Stomach (tissue), 8 donors: ENCODE measurements at regions not wholly inside any gene's neighbourhood (a gene's known extent, or its start where the extent isn't known, plus 50 kb on each side); places are given as distances from the start of the nearest gene placed in this dataset.

Experiments
- DNase-seq, 2 donors: peaks; one replicate each; pipeline versions ENCODE4 v3.0.0 to v3.0.0-alpha.2; 2013 to 2019
- H3K27ac ChIP-seq, 5 donors: fragments of 200-600 bp in 4 of 5; sonication (generic) in 4 of 5; one replicate each; pipeline ENCODE4 v1.5.1; 2013 to 2019; ENCODE audit warnings: mild to moderate bottlenecking in 1 of 5, moderate library complexity in 1 of 5
- H3K27me3 ChIP-seq, 3 donors: fragments of 200-600 bp; sonication (generic); one replicate each; pipeline ENCODE4 v1.5.1; 2017 to 2019; ENCODE audit warnings: mixed run types in 1 of 3
- H3K36me3 ChIP-seq, 4 donors: fragments of 200-600 bp; sonication (generic); 1 replicate in 3 of 4; 2 replicates in 1 of 4; pipeline ENCODE4 v1.5.1; 2016 to 2019
- H3K4me1 ChIP-seq, 4 donors: fragments of 200-600 bp; sonication (generic); one replicate each; pipeline ENCODE4 v1.5.1; 2016 to 2019
- H3K4me3 ChIP-seq, 4 donors: fragments of 200-600 bp; sonication (generic) in 3 of 4; one replicate each; pipeline ENCODE4 v1.5.1; 2016 to 2019; ENCODE audit warnings: mild to moderate bottlenecking in 1 of 4
- H3K9me3 ChIP-seq, 4 donors: fragments of 200-600 bp; sonication (generic); one replicate each; pipeline ENCODE4 v1.5.1; 2016 to 2019
- EP300 ChIP-seq: sonication (generic); formaldehyde crosslinking; IDR thresholded peaks from one replicate; pipeline ENCODE4 v1.6.1; 2017; ENCODE audit warnings: antibody characterized with exemption
- POLR2A ChIP-seq, 4 donors: fragments of 450-650 bp; IDR thresholded peaks; one replicate each; pipeline ENCODE4 v1.6.1; 2016; ENCODE audit warnings: antibody characterized with exemption in 4 of 4, control low read depth in 2 of 4, mild to moderate bottlenecking in 1 of 4, moderate library complexity in 1 of 4
- POLR2AphosphoS5 ChIP-seq, 3 donors: sonication (generic); formaldehyde crosslinking; IDR thresholded peaks; one replicate each; pipeline ENCODE4 v1.6.1; 2016; ENCODE audit warnings: antibody characterized with exemption in 3 of 3
- whole genome bisulfite sequencing, 5 donors: extraction: QIAGEN DNeasy Blood & Tissue Kit in 3 of 5; methylation state at CpG; one replicate each; pipeline versions ENCODE4 v1.1.5 to v1.1.7; 2013 to 2018; 5-methylcytosine and 5-hydroxymethylcytosine counted together
- intact Hi-C: fragments of 100-400 bp; cut with DNase I; formaldehyde crosslinking; loops from one replicate; pipeline ENCODE4 v1.15.1; 2023; ENCODE audit warnings: low total_unique reads
- TF ChIP-seq, protein P1 (sequence below), 7 experiments: fragments of 450-650 bp in 4 of 7; fragments of 200-600 bp in 3 of 7; sonication (generic) in 3 of 7; IDR thresholded peaks; one replicate each; pipeline ENCODE4 v1.5.1; 2016 to 2019; ENCODE audit warnings: antibody characterized with exemption in 7 of 7, control low read depth in 2 of 7, mild to moderate bottlenecking in 1 of 7
- donor health status: healthy with polysubstance abuse.
- donor health status: Bipolar disorder and iron deficiency.
- donor health status: healthy.

DNA sequence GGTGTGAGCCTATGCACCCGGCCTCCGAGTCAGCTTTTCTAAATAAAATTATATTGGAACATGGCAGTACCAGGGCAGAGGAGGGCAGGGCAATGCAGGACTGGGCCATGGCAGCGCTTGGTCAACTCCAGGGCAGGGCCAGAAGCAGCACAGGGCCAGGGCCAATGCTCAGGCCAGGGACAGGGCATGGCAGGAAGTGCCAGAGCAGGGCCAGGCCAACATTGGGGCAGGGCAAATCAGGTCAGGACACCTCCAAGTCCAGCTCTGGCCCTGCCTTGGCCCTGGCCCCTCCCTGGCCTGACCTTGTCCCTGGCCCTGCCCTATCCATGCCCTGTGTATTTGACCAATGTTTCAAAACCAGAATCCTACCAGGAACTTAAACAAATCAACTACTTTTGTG, 156.1 kb downstream of the LIPI start:
- H3K36me3 ChIP-seq: no peaks in the 10 kb centered on the region
- H3K4me3 ChIP-seq: no peak overlapping the region
- H3K27me3 ChIP-seq: no peaks in the 10 kb centered on the region
- peaks cover 0 to 6% (median 0%) of the 10 kb centered on the region in 4 donors for H3K9me3 ChIP-seq
- TF ChIP-seq, protein P1, sequence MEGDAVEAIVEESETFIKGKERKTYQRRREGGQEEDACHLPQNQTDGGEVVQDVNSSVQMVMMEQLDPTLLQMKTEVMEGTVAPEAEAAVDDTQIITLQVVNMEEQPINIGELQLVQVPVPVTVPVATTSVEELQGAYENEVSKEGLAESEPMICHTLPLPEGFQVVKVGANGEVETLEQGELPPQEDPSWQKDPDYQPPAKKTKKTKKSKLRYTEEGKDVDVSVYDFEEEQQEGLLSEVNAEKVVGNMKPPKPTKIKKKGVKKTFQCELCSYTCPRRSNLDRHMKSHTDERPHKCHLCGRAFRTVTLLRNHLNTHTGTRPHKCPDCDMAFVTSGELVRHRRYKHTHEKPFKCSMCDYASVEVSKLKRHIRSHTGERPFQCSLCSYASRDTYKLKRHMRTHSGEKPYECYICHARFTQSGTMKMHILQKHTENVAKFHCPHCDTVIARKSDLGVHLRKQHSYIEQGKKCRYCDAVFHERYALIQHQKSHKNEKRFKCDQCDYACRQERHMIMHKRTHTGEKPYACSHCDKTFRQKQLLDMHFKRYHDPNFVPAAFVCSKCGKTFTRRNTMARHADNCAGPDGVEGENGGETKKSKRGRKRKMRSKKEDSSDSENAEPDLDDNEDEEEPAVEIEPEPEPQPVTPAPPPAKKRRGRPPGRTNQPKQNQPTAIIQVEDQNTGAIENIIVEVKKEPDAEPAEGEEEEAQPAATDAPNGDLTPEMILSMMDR (IDR thresholded peaks at IDR 0.05): no peak
- no peak for TF ChIP-seq POLR2AphosphoS5 (IDR thresholded peaks at IDR 0.05)
- no peak for TF ChIP-seq EP300
- no peak for TF ChIP-seq POLR2A (IDR thresholded peaks at IDR 0.05)
- no peak overlapping the region for H3K27ac ChIP-seq
- no peaks in the 10 kb centered on the region for H3K4me1 ChIP-seq
- no peak for DNase-seq
- 94 to 99% (median 98%) methylated on average over 3 of the region's 3 CpGs for WGBS, 5 donors
- intact Hi-C loops: no loop called here

DNA sequence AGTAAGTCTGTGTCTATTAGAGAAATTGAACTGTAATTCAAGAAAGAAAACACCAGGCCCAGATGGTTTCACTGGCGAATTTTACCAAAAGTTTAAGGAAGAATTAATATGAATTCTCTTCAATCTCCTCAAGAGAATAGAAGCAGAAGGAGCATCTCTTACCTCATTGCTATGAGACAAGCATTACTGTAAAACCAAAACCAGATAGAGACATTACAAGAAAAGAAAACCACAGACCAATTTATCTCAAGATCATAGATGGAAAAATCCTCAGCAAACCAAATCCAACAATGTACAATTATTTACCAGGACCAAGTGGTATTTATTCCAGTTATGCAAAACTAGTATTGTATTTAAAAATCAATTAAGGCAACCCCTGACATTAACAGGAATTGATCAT, 160.6 kb downstream of the LIPI start:
- no peak for TF ChIP-seq POLR2AphosphoS5 (IDR thresholded peaks at IDR 0.05)
- TF ChIP-seq POLR2A (IDR thresholded peaks at IDR 0.05): no peak
- TF ChIP-seq, protein P1 (IDR thresholded peaks at IDR 0.05): no peak
- TF ChIP-seq EP300: no peak
- WGBS, 5 donors: 83 to 97% (median 91%) methylated on average over 1 of the region's 1 CpG
- H3K27ac ChIP-seq: no peak overlapping the region
- intact Hi-C loops: no loop called here
- no peak for DNase-seq
- no peaks in the 10 kb centered on the region for H3K27me3 ChIP-seq
- no peaks in the 10 kb centered on the region for H3K4me1 ChIP-seq
- H3K36me3 ChIP-seq: no peaks in the 10 kb centered on the region
- no peaks in the 10 kb centered on the region for H3K9me3 ChIP-seq
- H3K4me3 ChIP-seq: no peak overlapping the region

DNA sequence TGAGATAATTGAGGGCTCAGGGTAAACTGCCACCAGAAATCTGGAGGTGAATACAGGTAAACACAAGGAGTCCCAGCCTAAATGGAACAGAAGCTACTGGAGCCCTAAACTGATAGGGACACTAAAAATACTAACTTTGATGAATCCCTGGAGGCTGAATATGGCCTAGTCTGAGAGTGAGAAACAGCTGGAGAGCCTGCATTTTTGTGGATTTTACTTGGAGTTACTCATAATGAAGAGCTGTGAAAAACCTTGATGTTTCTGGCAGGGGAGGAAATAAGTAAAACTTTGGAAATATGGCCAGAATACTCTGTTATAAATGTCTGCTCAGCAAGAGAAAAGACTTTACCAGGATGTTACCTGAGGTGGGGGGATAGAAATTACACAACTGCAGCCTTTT, 164.4 kb downstream of the LIPI start:
- TF ChIP-seq, protein P1 (IDR thresholded peaks at IDR 0.05): no peak
- TF ChIP-seq POLR2AphosphoS5 (IDR thresholded peaks at IDR 0.05) (no peak), POLR2A (IDR thresholded peaks at IDR 0.05) (no peak), EP300 (no peak)
- H3K27me3 ChIP-seq: no peaks in the 10 kb centered on the region
- H3K4me3 ChIP-seq: no peak overlapping the region
- H3K27ac ChIP-seq: no peak overlapping the region
- H3K4me1 ChIP-seq: no peaks in the 10 kb centered on the region
- no peaks in the 10 kb centered on the region for H3K36me3 ChIP-seq
- H3K9me3 ChIP-seq: no peaks in the 10 kb centered on the region
- intact Hi-C loops: no loop called here
- no peak for DNase-seq

DNA sequence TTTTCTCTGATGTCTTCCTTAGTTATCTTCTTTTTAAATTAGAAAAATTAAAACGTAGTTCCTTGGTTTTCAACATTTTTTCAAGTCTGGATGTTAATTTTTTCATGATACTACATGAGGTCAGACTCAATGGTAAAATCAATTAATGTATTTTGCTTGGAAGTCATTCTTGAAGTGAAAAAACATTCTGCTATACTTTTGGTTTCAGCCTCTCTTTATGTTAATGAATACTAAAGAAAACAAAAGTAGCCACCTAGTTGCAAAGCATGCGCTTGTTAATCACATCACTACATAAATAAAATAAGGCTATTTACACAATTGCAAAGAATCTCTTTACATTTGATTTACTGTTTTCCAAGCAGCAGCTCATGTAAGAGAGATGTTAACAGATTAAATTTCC, 170.4 kb downstream of the LIPI start:
- Histone ChIP-seq H3K27ac (no peak overlapping the region), H3K27me3 (no peaks in the 10 kb centered on the region), H3K36me3 (no peaks in the 10 kb centered on the region), H3K9me3 (no peaks in the 10 kb centered on the region), H3K4me1 (no peaks in the 10 kb centered on the region), H3K4me3 (no peak overlapping the region)
- TF ChIP-seq, protein P1 (IDR thresholded peaks at IDR 0.05): no peak
- no peak for TF ChIP-seq POLR2AphosphoS5 (IDR thresholded peaks at IDR 0.05)
- TF ChIP-seq EP300: no peak
- TF ChIP-seq POLR2A (IDR thresholded peaks at IDR 0.05): no peak
- intact Hi-C loops: no loop called here
- DNase-seq: no peak
- WGBS, 5 donors: 84 to 93% (median 86%) methylated on average over 2 of the region's 2 CpGs
